MM.1S (cell line): ENCODE measurements at regions not wholly inside any gene's neighbourhood (a gene's known extent, or its start where the extent isn't known, plus 50 kb on each side); places are given as distances from the start of the nearest gene placed in this dataset.

Experiments
- DNase-seq: peaks from one replicate; pipeline ENCODE4 v3.0.0-alpha.2; 2015
- H2AFZ ChIP-seq: fragments of 300-600 bp; sonication (generic); 2 replicates; pipeline ENCODE4 v1.6.0; 2016; ENCODE audit warnings: antibody characterized with exemption, low read length
- H3F3A ChIP-seq: fragments of 300-600 bp; sonication (generic); 2 replicates; pipeline ENCODE4 v1.6.1; 2016; ENCODE audit warnings: mild to moderate bottlenecking, antibody characterized with exemption, low read length, moderate library complexity, mixed read lengths; ENCODE audit not compliant: insufficient read depth
- H3K27ac ChIP-seq: fragments of 300-600 bp; sonication (generic); 2 replicates; pipeline ENCODE4 v1.5.1; 2016; ENCODE audit warnings: mild to moderate bottlenecking, low read length
- H3K27me3 ChIP-seq: fragments of 300-600 bp; sonication (generic); replicated peaks from 2 replicates; pipeline ENCODE4 v1.6.0; 2016; ENCODE audit warnings: low read length; ENCODE audit not compliant: insufficient read depth
- H3K36me3 ChIP-seq: fragments of 300-600 bp; sonication (generic); replicated peaks from 2 replicates; pipeline ENCODE4 v1.6.1; 2016; ENCODE audit warnings: mild to moderate bottlenecking, low read length, mixed read lengths; ENCODE audit not compliant: insufficient read depth
- H3K4me1 ChIP-seq: fragments of 300-600 bp; sonication (generic); 2 replicates; pipeline ENCODE4 v1.6.1; 2016; ENCODE audit warnings: low read length, mixed read lengths
- H3K4me2 ChIP-seq: fragments of 300-600 bp; sonication (generic); 2 replicates; pipeline ENCODE4 v1.6.0; 2016; ENCODE audit warnings: low read depth, low read length
- H3K4me3 ChIP-seq: fragments of 300-600 bp; sonication (generic); 2 replicates; pipeline ENCODE4 v1.5.1; 2016; ENCODE audit warnings: low read length, mixed read lengths
- H3K79me2 ChIP-seq: fragments of 300-600 bp; sonication (generic); 2 replicates; pipeline ENCODE4 v1.6.1; 2016; ENCODE audit warnings: mixed run types, low read length, mixed read lengths
- H3K9ac ChIP-seq: fragments of 300-600 bp; sonication (generic); 2 replicates; pipeline ENCODE4 v1.6.1; 2016; ENCODE audit warnings: low read length, mixed read lengths
- H3K9me2 ChIP-seq: fragments of 300-600 bp; sonication (generic); replicated peaks from 2 replicates; pipeline ENCODE4 v1.6.1; 2016; ENCODE audit warnings: mild to moderate bottlenecking, low read length, mixed read lengths; ENCODE audit not compliant: insufficient read depth
- H3K9me3 ChIP-seq: fragments of 300-600 bp; sonication (generic); replicated peaks from 2 replicates; pipeline ENCODE4 v1.6.1; 2016; ENCODE audit warnings: mild to moderate bottlenecking, low read length, mixed read lengths; ENCODE audit not compliant: insufficient read depth
- H4K20me1 ChIP-seq: fragments of 300-600 bp; sonication (generic); 2 replicates; pipeline ENCODE4 v1.6.1; 2016; ENCODE audit warnings: mild to moderate bottlenecking, low read length, moderate library complexity, mixed read lengths; ENCODE audit not compliant: insufficient read depth
- CTCF ChIP-seq: fragments of 300-600 bp; sonication (generic); IDR thresholded peaks from 2 replicates; pipeline ENCODE4 v1.5.1; 2016; ENCODE audit warnings: antibody characterized with exemption, low read length, mixed read lengths
- EZH2 ChIP-seq: fragments of 300-600 bp; sonication (generic); optimal IDR thresholded peaks from 2 replicates; pipeline ENCODE3; 2017; ENCODE audit warnings: low read depth, mild to moderate bottlenecking, antibody characterized with exemption, low read length, mixed read lengths
- EZH2phosphoT487 ChIP-seq: fragments of 300-600 bp; sonication (generic); IDR thresholded peaks from 2 replicates; pipeline ENCODE4 v1.6.1; 2018; ENCODE audit warnings: antibody characterized with exemption, low read length

- H4K20me1 ChIP-seq = no peaks in the 10 kb centered on the region
- H3K9me3 ChIP-seq = no peaks in the 10 kb centered on the region
- H3K9ac ChIP-seq = no peak overlapping the region
- no peaks in the 10 kb centered on the region for H3K27me3 ChIP-seq
- H3K36me3 ChIP-seq = no peaks in the 10 kb centered on the region
- no peak overlapping the region for H2AFZ ChIP-seq
- H3K79me2 ChIP-seq = no peaks in the 10 kb centered on the region
- DNase-seq = no peak
- no peaks in the 10 kb centered on the region for H3K4me1 ChIP-seq
- H3K9me2 ChIP-seq = no peaks in the 10 kb centered on the region
- H3K4me2 ChIP-seq = no peak overlapping the region
- H3F3A ChIP-seq = no peaks in the 10 kb centered on the region
- TF ChIP-seq EZH2phosphoT487 (no peak), EZH2 (no peak), CTCF (no peak)
- no peak overlapping the region for H3K4me3 ChIP-seq
- no peak overlapping the region for H3K27ac ChIP-seq
These were observed 360.1 kb downstream of the SAMD5 start for GRCh38 chr6:147868427-147869190.

DNA sequence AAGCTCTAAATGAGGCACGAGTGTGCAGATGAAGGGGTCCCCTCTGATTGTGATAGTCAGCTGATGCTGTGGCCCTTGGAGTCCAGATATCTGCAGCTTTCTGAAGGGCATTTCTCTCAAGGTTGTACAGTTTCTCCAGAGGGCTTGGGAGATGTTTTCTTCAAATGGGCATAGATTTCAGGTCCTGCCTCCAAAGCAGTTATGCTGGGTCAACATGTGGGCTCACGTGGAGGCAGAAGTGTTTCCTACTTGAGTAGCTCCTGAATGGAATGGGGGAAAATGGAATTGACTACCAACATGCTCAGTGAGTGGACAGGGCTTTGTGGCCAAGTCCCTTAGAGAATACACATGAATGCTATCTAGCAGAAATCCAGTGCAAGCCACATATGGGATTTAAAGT lies 360.7 kb downstream of the SAMD5 start:
- no peak for DNase-seq
- H3K79me2 ChIP-seq = no peaks in the 10 kb centered on the region
- H3K27me3 ChIP-seq = no peaks in the 10 kb centered on the region
- H3K36me3 ChIP-seq = no peaks in the 10 kb centered on the region
- no peaks in the 10 kb centered on the region for H3K9me2 ChIP-seq
- no peak overlapping the region for H3K27ac ChIP-seq
- no peaks in the 10 kb centered on the region for H3K4me1 ChIP-seq
- no peak overlapping the region for H2AFZ ChIP-seq
- H3K4me2 ChIP-seq = no peak overlapping the region
- no peak overlapping the region for H3K9ac ChIP-seq
- H3F3A ChIP-seq = no peaks in the 10 kb centered on the region
- H3K9me3 ChIP-seq = no peaks in the 10 kb centered on the region
- no peak overlapping the region for H3K4me3 ChIP-seq
- TF ChIP-seq CTCF (no peak), EZH2phosphoT487 (no peak)
- no peaks in the 10 kb centered on the region for H4K20me1 ChIP-seq

- DNase-seq = no peak
- H3K27me3 ChIP-seq = no peaks in the 10 kb centered on the region
These were observed 361.4 kb downstream of the SAMD5 start for GRCh38 chr6:147869869-147870268.

More at GRCh38 chr6:147869869-147870268, 361.4 kb downstream of the SAMD5 start:
- Histone ChIP-seq H4K20me1 (no peaks in the 10 kb centered on the region), H3K79me2 (no peaks in the 10 kb centered on the region), H3K4me2 (no peak overlapping the region), H3K36me3 (no peaks in the 10 kb centered on the region), H3K27ac (no peak overlapping the region), H3K9ac (no peak overlapping the region), H3K4me3 (no peak overlapping the region), H2AFZ (no peak overlapping the region), H3K9me2 (no peaks in the 10 kb centered on the region), H3K4me1 (no peaks in the 10 kb centered on the region), H3K9me3 (no peaks in the 10 kb centered on the region), H3F3A (no peaks in the 10 kb centered on the region)
- TF ChIP-seq EZH2phosphoT487 (no peak), CTCF (no peak), EZH2 (no peak)
